ENCODE measurements at regions not wholly inside any gene's neighbourhood (a gene's known extent, or its start where the extent isn't known, plus 50 kb on each side); places are given as distances from the start of the nearest gene placed in this dataset.
A peak's percentile ranks its signal among the peaks of the same experiment; 100 is the strongest.

DNA sequence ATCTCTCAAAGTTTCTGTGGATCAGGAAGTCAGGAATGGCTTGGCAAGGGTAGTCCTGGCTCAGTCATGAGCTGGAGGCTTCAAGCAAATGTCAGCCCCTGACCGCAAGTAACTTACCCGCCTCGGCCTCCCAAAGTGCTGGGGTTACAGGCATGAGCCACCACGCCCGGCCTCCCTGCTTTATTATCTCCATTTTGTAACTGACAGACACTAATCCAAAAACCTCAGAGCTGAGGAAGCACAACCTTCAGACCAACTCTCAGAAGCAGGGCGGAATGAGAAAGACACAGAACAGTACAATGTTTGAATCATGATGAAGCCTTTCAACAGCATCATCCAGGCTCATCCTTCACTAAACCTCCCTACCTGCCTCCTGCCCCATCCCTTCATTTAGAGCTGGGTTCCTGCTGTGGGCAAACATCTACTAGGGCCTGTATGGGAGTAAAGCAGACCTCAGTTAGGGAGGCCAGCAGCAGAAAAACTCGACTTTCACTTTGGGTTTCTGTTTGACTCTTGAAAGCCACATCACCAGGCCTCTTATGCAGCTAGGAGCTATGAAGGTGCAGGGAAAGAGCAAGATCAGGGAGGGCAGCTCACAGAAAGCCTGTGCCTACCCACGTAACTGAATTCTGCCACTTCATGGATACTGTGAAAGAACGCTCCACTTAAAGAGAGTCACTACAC lies 84.4 kb upstream of the RAB4A start:
- Histone ChIP-seq H3K4me3 (ENCODE audit: low read length) (peak overlapping the region; percentile 38), H3K4me2 (ENCODE audit: low read length) (peak overlapping the region; percentile 58), H3K27ac (ENCODE audit: low read length) (peak overlapping the region; percentile 29; the same call in 1 of the 2 replicates), H3K27me3 (ENCODE audit: low read depth, low read length) (peaks cover 4% of the 10 kb centered on the region; the same call in 1 of the 2 replicates), H3K9ac (ENCODE audit: low read length) (peak overlapping the region; percentile 47; the same call in 1 of the 2 replicates), H3K4me1 (ENCODE audit: low read length) (peaks cover 12% of the 10 kb centered on the region), H3K9me3 (ENCODE audit: insufficient read depth, low read length) (no peaks in the 10 kb centered on the region), H3K36me3 (replicated peaks; ENCODE audit: low read depth, low read length) (no peaks in the 10 kb centered on the region), H4K20me1 (ENCODE audit: insufficient read depth, low read length) (no peaks in the 10 kb centered on the region), H2AFZ (ENCODE audit: low read depth, low read length) (peak overlapping the region; percentile 96), H3K79me2 (ENCODE audit: low read length) (no peaks in the 10 kb centered on the region)
- TF ChIP-seq EZH2phosphoT487 (IDR thresholded peaks at IDR 0.05; ENCODE audit: low read depth) = no peak
- TF ChIP-seq CTCF (IDR thresholded peaks at IDR 0.05; ENCODE audit: low read depth, low read length) = no peak

DNA sequence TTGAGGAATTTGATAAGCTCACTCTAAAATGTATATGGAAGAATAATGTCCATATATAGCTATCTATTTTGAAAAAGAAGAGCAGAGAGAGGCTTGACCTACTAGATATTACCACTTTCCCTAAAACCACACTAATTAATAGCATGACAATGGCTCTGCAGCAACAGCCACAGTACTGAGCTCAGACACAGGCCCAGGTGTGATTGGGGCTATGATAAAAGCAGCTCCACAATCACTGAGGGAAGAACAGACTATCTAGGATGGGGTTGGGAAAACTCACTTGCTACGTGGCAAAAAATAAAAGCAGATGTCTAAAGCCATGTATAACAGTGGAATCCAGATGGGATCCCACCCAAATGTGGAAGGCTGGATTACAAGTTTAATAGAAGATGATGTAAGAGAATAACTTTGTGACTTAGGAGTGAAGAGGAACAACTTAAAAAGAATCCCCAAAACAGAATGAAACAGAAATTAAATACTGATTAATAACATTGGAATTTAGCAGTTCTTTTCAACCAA lies 80.8 kb upstream of the RAB4A start:
- TF ChIP-seq CTCF (IDR thresholded peaks at IDR 0.05; ENCODE audit: low read depth, low read length) = no peak
- TF ChIP-seq EZH2phosphoT487 (IDR thresholded peaks at IDR 0.05; ENCODE audit: low read depth) = no peak
- no peak overlapping the region for H3K4me2 ChIP-seq (ENCODE audit: low read length)
- no peaks in the 10 kb centered on the region for H3K9me3 ChIP-seq (ENCODE audit: insufficient read depth, low read length)
- no peak overlapping the region for H3K27ac ChIP-seq (ENCODE audit: low read length)
- no peaks in the 10 kb centered on the region for H4K20me1 ChIP-seq (ENCODE audit: insufficient read depth, low read length)
- H3K4me1 ChIP-seq (ENCODE audit: low read length) = peaks cover 17% of the 10 kb centered on the region
- H3K9ac ChIP-seq (ENCODE audit: low read length) = no peak overlapping the region
- H3K27me3 ChIP-seq (ENCODE audit: low read depth, low read length) = peaks cover 4% of the 10 kb centered on the region
- no peaks in the 10 kb centered on the region for H3K79me2 ChIP-seq (ENCODE audit: low read length)
- H2AFZ ChIP-seq (ENCODE audit: low read depth, low read length) = no peak overlapping the region
- H3K4me3 ChIP-seq (ENCODE audit: low read length) = no peak overlapping the region
- no peaks in the 10 kb centered on the region for H3K36me3 ChIP-seq (replicated peaks; ENCODE audit: low read depth, low read length)

DNA sequence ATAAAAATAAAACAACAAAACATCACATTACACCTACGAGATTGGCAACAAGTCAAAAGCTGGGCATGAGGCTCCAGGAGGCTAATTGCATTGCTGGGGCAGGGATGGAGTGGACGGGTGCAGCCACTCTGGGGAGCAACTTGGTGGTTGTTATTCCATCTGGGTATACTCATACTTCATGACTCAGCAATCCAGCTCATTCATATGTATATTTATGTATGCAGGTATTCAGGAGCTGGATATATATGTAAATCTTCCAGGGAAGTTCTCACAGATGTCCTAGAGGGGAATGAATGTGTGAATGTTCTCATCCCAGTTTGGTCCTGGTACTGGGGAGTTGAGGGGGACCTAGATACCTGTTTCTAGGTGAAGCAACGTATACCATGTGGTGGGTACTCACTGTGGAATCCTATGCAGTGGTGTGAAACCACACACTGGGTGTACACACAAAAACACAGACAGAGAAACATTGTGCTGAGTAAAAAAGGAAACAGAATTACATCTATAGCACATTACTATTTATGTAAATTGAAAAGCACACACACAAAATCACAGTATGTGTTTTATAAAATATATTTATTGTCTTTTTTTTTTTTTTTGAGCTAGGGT lies 79.7 kb upstream of the RAB4A start:
- H3K4me1 ChIP-seq (ENCODE audit: low read length) = peaks cover 18% of the 10 kb centered on the region
- no peak overlapping the region for H3K4me2 ChIP-seq (ENCODE audit: low read length)
- H3K9me3 ChIP-seq (ENCODE audit: insufficient read depth, low read length) = no peaks in the 10 kb centered on the region
- peaks cover 4% of the 10 kb centered on the region for H3K27me3 ChIP-seq (ENCODE audit: low read depth, low read length)
- H2AFZ ChIP-seq (ENCODE audit: low read depth, low read length) = no peak overlapping the region
- no peaks in the 10 kb centered on the region for H4K20me1 ChIP-seq (ENCODE audit: insufficient read depth, low read length)
- H3K9ac ChIP-seq (ENCODE audit: low read length) = no peak overlapping the region
- H3K36me3 ChIP-seq (replicated peaks; ENCODE audit: low read depth, low read length) = no peaks in the 10 kb centered on the region
- H3K27ac ChIP-seq (ENCODE audit: low read length) = no peak overlapping the region
- H3K4me3 ChIP-seq (ENCODE audit: low read length) = no peak overlapping the region
- H3K79me2 ChIP-seq (ENCODE audit: low read length) = no peaks in the 10 kb centered on the region
- no peak for TF ChIP-seq CTCF (IDR thresholded peaks at IDR 0.05; ENCODE audit: low read depth, low read length)
- no peak for TF ChIP-seq EZH2phosphoT487 (IDR thresholded peaks at IDR 0.05; ENCODE audit: low read depth)

DNA sequence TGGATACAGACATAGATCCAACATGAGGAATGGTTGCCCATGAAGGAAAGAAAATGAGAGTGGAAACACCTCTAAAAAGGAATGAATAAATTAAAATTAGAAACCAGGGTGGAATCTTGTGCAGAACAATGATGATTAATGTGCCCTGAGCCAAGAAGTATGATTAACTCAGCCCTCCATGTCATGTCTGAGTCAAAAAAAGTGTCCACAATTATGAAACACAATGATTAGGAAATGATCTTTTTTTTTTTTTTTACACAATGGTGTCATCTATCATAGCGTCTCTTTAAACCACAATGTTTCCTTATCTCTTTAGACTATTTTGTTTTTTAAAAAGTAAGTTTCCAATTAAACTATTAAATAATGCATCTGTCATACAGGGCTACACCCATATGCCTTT lies 78.9 kb upstream of the RAB4A start:
- no peaks in the 10 kb centered on the region for H3K9me3 ChIP-seq (ENCODE audit: insufficient read depth, low read length)
- H3K4me3 ChIP-seq (ENCODE audit: low read length) = no peak overlapping the region
- no peaks in the 10 kb centered on the region for H3K79me2 ChIP-seq (ENCODE audit: low read length)
- no peak for TF ChIP-seq CTCF (IDR thresholded peaks at IDR 0.05; ENCODE audit: low read depth, low read length)
- no peak for TF ChIP-seq EZH2phosphoT487 (IDR thresholded peaks at IDR 0.05; ENCODE audit: low read depth)
- peaks cover 9% of the 10 kb centered on the region for H3K4me1 ChIP-seq (ENCODE audit: low read length)
- peaks cover 4% of the 10 kb centered on the region for H3K27me3 ChIP-seq (ENCODE audit: low read depth, low read length)
- no peak overlapping the region for H2AFZ ChIP-seq (ENCODE audit: low read depth, low read length)
- H4K20me1 ChIP-seq (ENCODE audit: insufficient read depth, low read length) = no peaks in the 10 kb centered on the region
- H3K9ac ChIP-seq (ENCODE audit: low read length) = no peak overlapping the region
- no peak overlapping the region for H3K4me2 ChIP-seq (ENCODE audit: low read length)
- no peak overlapping the region for H3K27ac ChIP-seq (ENCODE audit: low read length)
- H3K36me3 ChIP-seq (replicated peaks; ENCODE audit: low read depth, low read length) = no peaks in the 10 kb centered on the region

Measured in OCI-LY3 (cell line).